WTC11 (cell line): ENCODE measurements at regions not wholly inside any gene's neighbourhood (a gene's known extent, or its start where the extent isn't known, plus 50 kb on each side); places are given as distances from the start of the nearest gene placed in this dataset.

Experiments
- ATAC-seq: fragments of 200-7000 bp; cut with Tn5 transposase; 2 replicates; pipeline ENCODE4 v1.10.0; 2021; ENCODE audit warnings: mild to moderate bottlenecking, moderate library complexity
- CTCF ChIA-PET: fragments of 300-600 bp; sonication (Branson Sonifier 250); formaldehyde crosslinking; loops from one replicate; lab custom pipeline; 2021; ENCODE audit warnings: antibody characterized with exemption; lab: Charles Lee
- POLR2A ChIA-PET: fragments of 350-600 bp; sonication (Branson Sonifier 250); formaldehyde crosslinking; loops from one replicate; lab custom pipeline; 2021; ENCODE audit warnings: antibody characterized with exemption; lab: Charles Lee
- DNase-seq: peaks from one replicate; pipeline ENCODE4 v3.0.0; 2021; ENCODE audit warnings: low spot score
- H3K27ac Mint-ChIP-seq: 2 replicates; pipeline ENCODE4 v1.8.0; 2021; ENCODE audit warnings: mixed read lengths
- H3K27me3 Mint-ChIP-seq: 2 replicates; pipeline ENCODE4 v1.8.0; 2021; ENCODE audit warnings: low read depth, mild to moderate bottlenecking, moderate library complexity, mixed read lengths
- H3K36me3 Mint-ChIP-seq: 2 replicates; pipeline ENCODE4 v1.8.0; 2021; ENCODE audit warnings: mixed read lengths
- H3K4me1 Mint-ChIP-seq: 2 replicates; pipeline ENCODE4 v1.8.0; 2022; ENCODE audit warnings: mixed read lengths
- H3K4me3 Mint-ChIP-seq: 2 replicates; pipeline ENCODE4 v1.8.0; 2021; ENCODE audit warnings: mild to moderate bottlenecking, moderate library complexity, mixed read lengths
- H3K9me3 Mint-ChIP-seq: 2 replicates; pipeline ENCODE4 v1.8.0; 2021; ENCODE audit warnings: mixed read lengths
- CREB1 ChIP-seq: sonication (generic); formaldehyde crosslinking; IDR thresholded peaks from 2 replicates; pipeline ENCODE4 v1.8.0; 2023; ENCODE audit warnings: mild to moderate bottlenecking, missing genetic modification reagents
- NFYB ChIP-seq: sonication (generic); formaldehyde crosslinking; conservative IDR thresholded peaks from 2 replicates; pipeline ENCODE4 v1.8.0; 2022; ENCODE audit warnings: low read depth, missing genetic modification reagents
- NR3C1 ChIP-seq: sonication (generic); formaldehyde crosslinking; conservative IDR thresholded peaks from 2 replicates; pipeline ENCODE4 v1.8.1; 2023; ENCODE audit warnings: low read depth, mild to moderate bottlenecking, missing genetic modification reagents
- TCF7 ChIP-seq: sonication (generic); formaldehyde crosslinking; IDR thresholded peaks from 2 replicates; pipeline ENCODE4 v1.8.0; 2022; ENCODE audit warnings: mild to moderate bottlenecking, low read depth, missing genetic modification reagents, moderate library complexity
- ZNF121 ChIP-seq: sonication (generic); formaldehyde crosslinking; IDR thresholded peaks from 2 replicates; pipeline ENCODE4 v1.8.0; 2023; ENCODE audit warnings: missing genetic modification reagents
- ZNF138 ChIP-seq: sonication (generic); formaldehyde crosslinking; conservative IDR thresholded peaks from 2 replicates; pipeline ENCODE4 v1.8.1; 2022; ENCODE audit warnings: mild to moderate bottlenecking, moderate library complexity, missing genetic modification reagents
- TF ChIP-seq, protein P1 (sequence below): sonication (generic); formaldehyde crosslinking; IDR thresholded peaks from 2 replicates; pipeline ENCODE4 v1.8.0; 2022; ENCODE audit warnings: mild to moderate bottlenecking, missing genetic modification reagents
- TF ChIP-seq, protein P2 (sequence below): fragments of 250-450 bp; sonication (Bioruptor Pico); conservative IDR thresholded peaks from 2 replicates; pipeline ENCODE4 v1.9.0; 2021; ENCODE audit warnings: mild to moderate bottlenecking
- TF ChIP-seq, protein P3 (sequence below): fragments of 200-600 bp; IDR thresholded peaks from 2 replicates; pipeline ENCODE4 v1.8.0; 2022; ENCODE audit warnings: antibody characterized with exemption
- TF ChIP-seq, protein P4 (sequence below): sonication (generic); formaldehyde crosslinking; IDR thresholded peaks from 2 replicates; pipeline ENCODE4 v1.8.1; 2023; ENCODE audit warnings: mild to moderate bottlenecking, moderate library complexity, missing genetic modification reagents
- TF ChIP-seq, protein P5 (sequence below): sonication (generic); formaldehyde crosslinking; IDR thresholded peaks from 2 replicates; pipeline ENCODE4 v1.8.1; 2022; ENCODE audit warnings: missing genetic modification reagents, borderline replicate concordance
- TF ChIP-seq, protein P6 (sequence below): sonication (generic); formaldehyde crosslinking; conservative IDR thresholded peaks from 2 replicates; pipeline ENCODE4 v1.8.1; 2023; ENCODE audit warnings: mild to moderate bottlenecking, low read depth, missing genetic modification reagents, moderate library complexity
- TF ChIP-seq, protein P7 (sequence below): sonication (generic); formaldehyde crosslinking; IDR thresholded peaks from 2 replicates; pipeline ENCODE4 v1.8.0; 2022; ENCODE audit warnings: mild to moderate bottlenecking, missing genetic modification reagents

DNA sequence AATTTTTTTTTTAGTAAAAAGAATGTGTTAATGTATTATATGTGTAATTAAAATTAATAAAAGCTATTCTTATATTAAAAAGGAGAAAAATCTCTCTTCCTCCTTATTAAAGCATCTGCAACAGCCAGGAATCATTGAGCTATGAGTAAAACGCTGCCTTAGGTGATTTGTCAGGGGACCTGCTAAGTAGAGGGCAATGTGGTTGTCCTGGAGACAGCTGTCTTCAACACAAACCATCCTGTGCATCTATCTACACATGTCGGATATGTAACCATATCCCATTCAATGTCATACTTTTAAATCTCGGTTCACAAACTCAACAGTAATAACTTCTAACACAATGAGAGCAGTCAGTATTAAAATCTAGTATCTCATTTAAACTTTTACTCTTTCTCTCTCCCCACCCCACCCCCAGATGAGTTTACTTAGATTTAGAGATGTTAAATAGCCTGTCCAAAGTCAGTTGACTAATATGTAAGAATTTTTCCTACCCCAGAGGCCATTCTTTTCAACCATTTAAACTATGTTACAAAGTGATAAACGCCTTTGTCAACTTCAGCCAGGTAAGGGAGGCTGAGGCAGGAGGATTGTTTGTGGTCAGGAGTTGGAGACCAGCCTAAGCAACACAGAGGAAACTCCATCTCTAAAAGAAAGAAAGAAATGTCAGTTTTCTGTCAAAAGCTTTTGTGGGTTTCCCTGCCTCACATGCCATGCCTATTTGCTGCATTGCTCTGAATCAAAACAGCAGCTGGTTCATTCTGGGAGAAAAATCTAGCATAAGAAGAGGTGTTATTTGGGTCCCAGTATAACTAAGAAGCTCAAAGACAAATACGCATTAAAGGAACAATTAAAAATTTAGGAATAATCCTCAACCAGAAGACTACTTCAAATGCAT is 413.7 kb upstream of the CCDC196 start:
- ATAC-seq (no peak), DNase-seq (no peak)
- Mint-ChIP-seq H3K36me3 (no peaks in the 10 kb centered on the region), H3K4me1 (peaks cover 16% of the 10 kb centered on the region), H3K27ac (no peak overlapping the region), H3K9me3 (no peaks in the 10 kb centered on the region), H3K27me3 (no peaks in the 10 kb centered on the region), H3K4me3 (no peak overlapping the region)
- POLR2A ChIA-PET = no interaction called here
- TF ChIP-seq NR3C1 = no peak
- CTCF ChIA-PET = interaction anchor here (0.6 to 2.9 kb wide), 2 partner anchors 113 to 450 kb away, joined by 3 to 32 read pairs; no protein-coding TSS in a partner anchor

DNA sequence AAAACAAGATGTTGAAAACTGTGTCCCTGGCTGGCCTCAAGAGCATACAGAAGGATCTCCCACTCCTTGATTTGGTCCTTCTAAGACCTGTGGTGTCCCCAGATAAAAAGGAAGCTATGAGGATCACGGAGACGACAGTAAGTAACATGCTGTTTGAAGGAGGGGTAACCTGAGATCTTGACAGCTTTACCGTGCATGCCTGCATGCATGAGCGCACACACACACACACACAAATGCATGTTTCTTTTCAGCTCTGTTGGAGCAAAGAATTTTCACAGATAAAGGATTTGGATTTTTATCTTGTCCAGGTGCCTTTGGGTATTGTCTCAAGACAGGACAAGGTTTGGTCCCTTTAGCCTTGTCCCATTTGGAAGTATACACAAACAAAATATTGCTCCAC is 411.6 kb upstream of the CCDC196 start:
- POLR2A ChIA-PET = no interaction called here
- no peaks in the 10 kb centered on the region for H3K36me3 Mint-ChIP-seq
- CTCF ChIA-PET = interaction anchor here (0.5 to 0.8 kb wide), 2 partner anchors 115 to 285 kb away, joined by 3 to 4 read pairs; no protein-coding TSS in a partner anchor
- peaks cover 12% of the 10 kb centered on the region for H3K4me1 Mint-ChIP-seq
- H3K27me3 Mint-ChIP-seq = no peaks in the 10 kb centered on the region; the same call in 1 of the 2 replicates
- no peak overlapping the region for H3K27ac Mint-ChIP-seq
- TF ChIP-seq, protein P1, sequence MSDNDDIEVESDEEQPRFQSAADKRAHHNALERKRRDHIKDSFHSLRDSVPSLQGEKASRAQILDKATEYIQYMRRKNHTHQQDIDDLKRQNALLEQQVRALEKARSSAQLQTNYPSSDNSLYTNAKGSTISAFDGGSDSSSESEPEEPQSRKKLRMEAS (CRISPR knock-in tag) = no peak
- TF ChIP-seq, protein P2, sequence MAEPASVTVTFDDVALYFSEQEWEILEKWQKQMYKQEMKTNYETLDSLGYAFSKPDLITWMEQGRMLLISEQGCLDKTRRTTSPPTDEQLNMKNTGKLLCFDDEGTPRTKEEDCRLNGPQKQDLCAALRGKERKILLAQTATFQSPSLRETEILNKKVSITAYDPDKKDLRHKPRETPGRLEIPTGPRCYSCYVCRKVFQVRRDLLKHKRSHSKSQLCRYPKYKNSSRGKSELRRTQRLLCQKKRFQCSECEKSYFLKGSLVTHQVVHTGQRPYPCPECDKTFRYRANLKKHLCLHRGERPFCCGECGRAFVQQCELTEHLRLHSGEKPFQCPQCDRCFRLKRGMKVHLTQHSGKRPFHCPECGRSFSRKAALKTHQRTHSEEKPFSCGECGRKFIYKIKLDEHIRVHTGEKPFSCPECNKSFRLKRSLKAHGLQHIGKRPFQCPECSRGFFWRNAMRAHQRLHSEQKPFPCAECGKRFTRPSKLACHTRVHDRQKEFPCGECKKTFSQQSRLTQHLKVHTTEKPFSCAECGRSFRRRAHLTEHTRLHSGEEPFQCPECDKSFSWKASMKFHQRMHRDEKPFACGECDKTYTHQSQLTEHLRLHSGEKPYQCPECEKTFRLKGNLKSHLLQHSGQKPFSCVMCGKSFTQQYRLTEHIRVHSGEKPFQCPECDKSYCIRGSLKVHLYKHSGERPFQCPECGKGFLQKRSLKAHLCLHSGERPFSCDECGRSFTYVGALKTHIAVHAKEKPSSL (CRISPR knock-in tag) = no peak
- TF ChIP-seq, protein P3, sequence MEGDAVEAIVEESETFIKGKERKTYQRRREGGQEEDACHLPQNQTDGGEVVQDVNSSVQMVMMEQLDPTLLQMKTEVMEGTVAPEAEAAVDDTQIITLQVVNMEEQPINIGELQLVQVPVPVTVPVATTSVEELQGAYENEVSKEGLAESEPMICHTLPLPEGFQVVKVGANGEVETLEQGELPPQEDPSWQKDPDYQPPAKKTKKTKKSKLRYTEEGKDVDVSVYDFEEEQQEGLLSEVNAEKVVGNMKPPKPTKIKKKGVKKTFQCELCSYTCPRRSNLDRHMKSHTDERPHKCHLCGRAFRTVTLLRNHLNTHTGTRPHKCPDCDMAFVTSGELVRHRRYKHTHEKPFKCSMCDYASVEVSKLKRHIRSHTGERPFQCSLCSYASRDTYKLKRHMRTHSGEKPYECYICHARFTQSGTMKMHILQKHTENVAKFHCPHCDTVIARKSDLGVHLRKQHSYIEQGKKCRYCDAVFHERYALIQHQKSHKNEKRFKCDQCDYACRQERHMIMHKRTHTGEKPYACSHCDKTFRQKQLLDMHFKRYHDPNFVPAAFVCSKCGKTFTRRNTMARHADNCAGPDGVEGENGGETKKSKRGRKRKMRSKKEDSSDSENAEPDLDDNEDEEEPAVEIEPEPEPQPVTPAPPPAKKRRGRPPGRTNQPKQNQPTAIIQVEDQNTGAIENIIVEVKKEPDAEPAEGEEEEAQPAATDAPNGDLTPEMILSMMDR = no peak
- no peak for TF ChIP-seq CREB1 (CRISPR knock-in tag)
- TF ChIP-seq, protein P4, sequence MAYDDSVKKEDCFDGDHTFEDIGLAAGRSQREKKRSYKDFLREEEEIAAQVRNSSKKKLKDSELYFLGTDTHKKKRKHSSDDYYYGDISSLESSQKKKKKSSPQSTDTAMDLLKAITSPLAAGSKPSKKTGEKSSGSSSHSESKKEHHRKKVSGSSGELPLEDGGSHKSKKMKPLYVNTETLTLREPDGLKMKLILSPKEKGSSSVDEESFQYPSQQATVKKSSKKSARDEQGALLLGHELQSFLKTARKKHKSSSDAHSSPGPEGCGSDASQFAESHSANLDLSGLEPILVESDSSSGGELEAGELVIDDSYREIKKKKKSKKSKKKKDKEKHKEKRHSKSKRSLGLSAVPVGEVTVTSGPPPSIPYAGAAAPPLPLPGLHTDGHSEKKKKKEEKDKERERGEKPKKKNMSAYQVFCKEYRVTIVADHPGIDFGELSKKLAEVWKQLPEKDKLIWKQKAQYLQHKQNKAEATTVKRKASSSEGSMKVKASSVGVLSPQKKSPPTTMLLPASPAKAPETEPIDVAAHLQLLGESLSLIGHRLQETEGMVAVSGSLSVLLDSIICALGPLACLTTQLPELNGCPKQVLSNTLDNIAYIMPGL (CRISPR knock-in tag) = no peak
- no peaks in the 10 kb centered on the region for H3K9me3 Mint-ChIP-seq
- no peak for ATAC-seq
- no peak overlapping the region for H3K4me3 Mint-ChIP-seq
- DNase-seq = no peak

DNA sequence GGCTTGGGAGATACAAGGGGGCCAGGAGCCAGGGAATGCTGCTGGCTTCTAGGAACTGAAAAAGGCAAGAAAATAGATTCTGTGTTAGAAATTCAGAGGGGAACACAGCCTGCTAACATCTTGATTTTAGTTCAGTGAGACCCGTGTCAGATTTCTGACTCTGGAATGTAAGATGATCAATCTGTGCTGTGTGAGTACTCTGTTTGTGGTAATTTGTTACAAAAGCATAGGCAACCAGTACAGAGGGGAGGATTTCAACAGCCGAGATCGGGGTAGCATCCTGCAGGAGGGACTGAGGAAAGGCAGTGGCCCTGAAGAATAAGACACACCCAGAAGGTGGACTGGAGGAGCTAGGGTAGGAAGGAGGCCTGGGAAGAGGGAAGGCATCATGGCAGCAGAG is 410.0 kb upstream of the CCDC196 start:
- no peak for DNase-seq
- no peaks in the 10 kb centered on the region for H3K36me3 Mint-ChIP-seq
- H3K27me3 Mint-ChIP-seq = no peaks in the 10 kb centered on the region; the same call in none of the 2 replicates
- CTCF ChIA-PET = interaction anchor here (0.7 kb wide), 1 partner anchor 115 kb away, joined by 3 read pairs; no protein-coding TSS in a partner anchor
- H3K4me3 Mint-ChIP-seq = no peak overlapping the region
- POLR2A ChIA-PET = no interaction called here
- H3K27ac Mint-ChIP-seq = no peak overlapping the region
- no peaks in the 10 kb centered on the region for H3K9me3 Mint-ChIP-seq
- no peak for ATAC-seq
- H3K4me1 Mint-ChIP-seq = peaks cover 7% of the 10 kb centered on the region; the same call in 1 of the 2 replicates
- TF ChIP-seq, protein P5, sequence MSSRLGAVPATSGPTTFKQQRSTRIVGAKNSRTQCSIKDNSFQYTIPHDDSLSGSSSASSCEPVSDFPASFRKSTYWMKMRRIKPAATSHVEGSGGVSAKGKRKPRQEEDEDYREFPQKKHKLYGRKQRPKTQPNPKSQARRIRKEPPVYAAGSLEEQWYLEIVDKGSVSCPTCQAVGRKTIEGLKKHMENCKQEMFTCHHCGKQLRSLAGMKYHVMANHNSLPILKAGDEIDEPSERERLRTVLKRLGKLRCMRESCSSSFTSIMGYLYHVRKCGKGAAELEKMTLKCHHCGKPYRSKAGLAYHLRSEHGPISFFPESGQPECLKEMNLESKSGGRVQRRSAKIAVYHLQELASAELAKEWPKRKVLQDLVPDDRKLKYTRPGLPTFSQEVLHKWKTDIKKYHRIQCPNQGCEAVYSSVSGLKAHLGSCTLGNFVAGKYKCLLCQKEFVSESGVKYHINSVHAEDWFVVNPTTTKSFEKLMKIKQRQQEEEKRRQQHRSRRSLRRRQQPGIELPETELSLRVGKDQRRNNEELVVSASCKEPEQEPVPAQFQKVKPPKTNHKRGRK = no peak
- TF ChIP-seq, protein P6, sequence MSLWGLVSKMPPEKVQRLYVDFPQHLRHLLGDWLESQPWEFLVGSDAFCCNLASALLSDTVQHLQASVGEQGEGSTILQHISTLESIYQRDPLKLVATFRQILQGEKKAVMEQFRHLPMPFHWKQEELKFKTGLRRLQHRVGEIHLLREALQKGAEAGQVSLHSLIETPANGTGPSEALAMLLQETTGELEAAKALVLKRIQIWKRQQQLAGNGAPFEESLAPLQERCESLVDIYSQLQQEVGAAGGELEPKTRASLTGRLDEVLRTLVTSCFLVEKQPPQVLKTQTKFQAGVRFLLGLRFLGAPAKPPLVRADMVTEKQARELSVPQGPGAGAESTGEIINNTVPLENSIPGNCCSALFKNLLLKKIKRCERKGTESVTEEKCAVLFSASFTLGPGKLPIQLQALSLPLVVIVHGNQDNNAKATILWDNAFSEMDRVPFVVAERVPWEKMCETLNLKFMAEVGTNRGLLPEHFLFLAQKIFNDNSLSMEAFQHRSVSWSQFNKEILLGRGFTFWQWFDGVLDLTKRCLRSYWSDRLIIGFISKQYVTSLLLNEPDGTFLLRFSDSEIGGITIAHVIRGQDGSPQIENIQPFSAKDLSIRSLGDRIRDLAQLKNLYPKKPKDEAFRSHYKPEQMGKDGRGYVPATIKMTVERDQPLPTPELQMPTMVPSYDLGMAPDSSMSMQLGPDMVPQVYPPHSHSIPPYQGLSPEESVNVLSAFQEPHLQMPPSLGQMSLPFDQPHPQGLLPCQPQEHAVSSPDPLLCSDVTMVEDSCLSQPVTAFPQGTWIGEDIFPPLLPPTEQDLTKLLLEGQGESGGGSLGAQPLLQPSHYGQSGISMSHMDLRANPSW = no peak
- TF ChIP-seq, protein P7, sequence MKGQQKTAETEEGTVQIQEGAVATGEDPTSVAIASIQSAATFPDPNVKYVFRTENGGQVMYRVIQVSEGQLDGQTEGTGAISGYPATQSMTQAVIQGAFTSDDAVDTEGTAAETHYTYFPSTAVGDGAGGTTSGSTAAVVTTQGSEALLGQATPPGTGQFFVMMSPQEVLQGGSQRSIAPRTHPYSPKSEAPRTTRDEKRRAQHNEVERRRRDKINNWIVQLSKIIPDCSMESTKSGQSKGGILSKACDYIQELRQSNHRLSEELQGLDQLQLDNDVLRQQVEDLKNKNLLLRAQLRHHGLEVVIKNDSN (CRISPR knock-in tag) = no peak
- no peak for TF ChIP-seq TCF7
- TF ChIP-seq ZNF121 (CRISPR knock-in tag) = no peak
- no peak for TF ChIP-seq NFYB (CRISPR knock-in tag)
- TF ChIP-seq ZNF138 = no peak
